ENCODE measurements at regions not wholly inside any gene's neighbourhood (a gene's known extent, or its start where the extent isn't known, plus 50 kb on each side); places are given as distances from the start of the nearest gene placed in this dataset.

- H3K9me1 ChIP-seq (ENCODE audit: control insufficient read depth, extremely low read depth, insufficient read depth, low read length) = peaks cover 2% of the 10 kb centered on the region
- dilution Hi-C loops (cut with MboI; ENCODE audit: extremely low pct_ligation_motif_present, low sequenced_read_pairs) = no loop called here
- H3K4me1 ChIP-seq (ENCODE audit: control insufficient read depth, extremely low read depth, insufficient read depth, low read length) = no peaks in the 10 kb centered on the region
- DNase-seq (ENCODE audit: low read depth, low spot score) = no peak
- H3K27ac ChIP-seq (ENCODE audit: control insufficient read depth, insufficient read depth, low read length) = no peak overlapping the region
- no peaks in the 10 kb centered on the region for H3K79me2 ChIP-seq (ENCODE audit: control insufficient read depth, insufficient read depth, low read length)
- H3K4me3 ChIP-seq (ENCODE audit: control insufficient read depth in 2 of 3, extremely low read depth in 1 of 3, insufficient read depth in 2 of 3, low read depth in 1 of 3, low read length in 3 of 3) = no peak overlapping the region
- H3K36me3 ChIP-seq (ENCODE audit: control insufficient read depth in 2 of 2, extremely low read depth in 1 of 2, insufficient read depth in 2 of 2, low read length in 2 of 2) = no peaks in the 10 kb centered on the region
- FAIRE-seq = no peak
- no peak overlapping the region for H2AFZ ChIP-seq (ENCODE audit: control insufficient read depth, low read length)
- no peak overlapping the region for H3K9ac ChIP-seq (ENCODE audit: control insufficient read depth, extremely low read depth, insufficient read depth, low read length)
- no peaks in the 10 kb centered on the region for H4K20me1 ChIP-seq (ENCODE audit: control insufficient read depth, extremely low read depth, insufficient read depth, low read length)
- peaks cover 4% of the 10 kb centered on the region for H3K27me3 ChIP-seq (ENCODE audit: control insufficient read depth, extremely low read depth, insufficient read depth, low read length)
- no peak overlapping the region for H3K4me2 ChIP-seq (ENCODE audit: control insufficient read depth, extremely low read depth, insufficient read depth, low read depth, low read length)
- no peaks in the 10 kb centered on the region for H3K9me3 ChIP-seq (ENCODE audit: control insufficient read depth, low read depth, low read length)
- TF ChIP-seq EZH2 (IDR thresholded peaks at IDR 0.05; ENCODE audit: low read length) (no peak), CTCF (optimal IDR thresholded peaks at IDR 0.05 in 1 of 3, IDR thresholded peaks at IDR 0.05 in 1 of 3, conservative IDR thresholded peaks at IDR 0.05 in 1 of 3; ENCODE audit: extremely low read depth in 1 of 3, insufficient read depth in 2 of 3, low read length in 3 of 3) (no peak)
Measured at GRCh38 chr4:24703298-24703697, 92.1 kb upstream of the SOD3 start.

GRCh38 chr4:24704149-24704548 lies 91.2 kb upstream of the SOD3 start:
- no peak overlapping the region for H3K4me2 ChIP-seq (ENCODE audit: control insufficient read depth, extremely low read depth, insufficient read depth, low read depth, low read length)
- DNase-seq (ENCODE audit: low read depth, low spot score) = no peak
- no peak overlapping the region for H3K9ac ChIP-seq (ENCODE audit: control insufficient read depth, extremely low read depth, insufficient read depth, low read length)
- H3K4me1 ChIP-seq (ENCODE audit: control insufficient read depth, extremely low read depth, insufficient read depth, low read length) = no peaks in the 10 kb centered on the region
- no peaks in the 10 kb centered on the region for H3K79me2 ChIP-seq (ENCODE audit: control insufficient read depth, insufficient read depth, low read length)
- TF ChIP-seq EZH2 (IDR thresholded peaks at IDR 0.05; ENCODE audit: low read length) (no peak), CTCF (optimal IDR thresholded peaks at IDR 0.05 in 1 of 3, IDR thresholded peaks at IDR 0.05 in 1 of 3, conservative IDR thresholded peaks at IDR 0.05 in 1 of 3; ENCODE audit: extremely low read depth in 1 of 3, insufficient read depth in 2 of 3, low read length in 3 of 3) (no peak)
- no peak for FAIRE-seq
- H3K9me3 ChIP-seq (ENCODE audit: control insufficient read depth, low read depth, low read length) = no peaks in the 10 kb centered on the region
- H2AFZ ChIP-seq (ENCODE audit: control insufficient read depth, low read length) = no peak overlapping the region
- H3K27ac ChIP-seq (ENCODE audit: control insufficient read depth, insufficient read depth, low read length) = no peak overlapping the region
- H3K4me3 ChIP-seq (ENCODE audit: control insufficient read depth in 2 of 3, extremely low read depth in 1 of 3, insufficient read depth in 2 of 3, low read depth in 1 of 3, low read length in 3 of 3) = no peak overlapping the region
- no peaks in the 10 kb centered on the region for H3K36me3 ChIP-seq (ENCODE audit: control insufficient read depth in 2 of 2, extremely low read depth in 1 of 2, insufficient read depth in 2 of 2, low read length in 2 of 2)
- no peaks in the 10 kb centered on the region for H4K20me1 ChIP-seq (ENCODE audit: control insufficient read depth, extremely low read depth, insufficient read depth, low read length)
- peaks cover 2% of the 10 kb centered on the region for H3K9me1 ChIP-seq (ENCODE audit: control insufficient read depth, extremely low read depth, insufficient read depth, low read length)
- H3K27me3 ChIP-seq (ENCODE audit: control insufficient read depth, extremely low read depth, insufficient read depth, low read length) = no peaks in the 10 kb centered on the region
- dilution Hi-C loops (cut with MboI; ENCODE audit: extremely low pct_ligation_motif_present, low sequenced_read_pairs) = no loop called here

Measured in keratinocyte (primary cell).